ENCODE measurements at regions not wholly inside any gene's neighbourhood (a gene's known extent, or its start where the extent isn't known, plus 50 kb on each side); places are given as distances from the start of the nearest gene placed in this dataset.
"Not testable (repeated sequence)": the region's sequence is repeated elsewhere in the genome, so short reads cannot be mapped to it uniquely, and the experiment has no call there.

- H3K27ac ChIP-seq; DNase-seq; H3K9me3 ChIP-seq; H3K4me3 ChIP-seq; H3K4me1 ChIP-seq; H3K27me3 ChIP-seq; H3K36me3 ChIP-seq (ENCODE audit: low read depth, missing control alignments); intact Hi-C loops (cut with DNase I; ENCODE audit: low total_unique reads): not testable (repeated sequence)
- 81 to 82% methylated on average over 21 to 22 of the region's 22 CpGs for WGBS, 2 donors
Observed at GRCh38 chr2:13532781-13533523, 816.2 kb downstream of the TRIB2 start.

- no peaks in the 10 kb centered on the region for H3K4me1 ChIP-seq
- no peak for TF ChIP-seq CTCF (IDR thresholded peaks at IDR 0.05)
- no peak for TF ChIP-seq POLR2A (IDR thresholded peaks at IDR 0.05)
- 74 to 94% methylated on average over 2 of the region's 2 CpGs for WGBS, 2 donors
- no peak for DNase-seq
- H3K27me3 ChIP-seq: no peaks in the 10 kb centered on the region
- H3K4me3 ChIP-seq: no peak overlapping the region
- no peak overlapping the region for H3K27ac ChIP-seq
- no peaks in the 10 kb centered on the region for H3K9me3 ChIP-seq
- intact Hi-C loops (cut with DNase I; ENCODE audit: low total_unique reads): no loop called here
- H3K36me3 ChIP-seq (ENCODE audit: low read depth, missing control alignments): no peaks in the 10 kb centered on the region
Observed at GRCh38 chr2:13533524-13533922, 816.8 kb downstream of the TRIB2 start.

GRCh38 chr2:13536941-13537340, 820.2 kb downstream of the TRIB2 start:
- Histone ChIP-seq H3K4me1 (no peaks in the 10 kb centered on the region), H3K36me3 (ENCODE audit: low read depth, missing control alignments) (no peaks in the 10 kb centered on the region), H3K27me3 (no peaks in the 10 kb centered on the region), H3K9me3 (no peaks in the 10 kb centered on the region), H3K27ac (no peak overlapping the region), H3K4me3 (no peak overlapping the region)
- no peak for DNase-seq
- WGBS, 2 donors: 64 to 92% methylated on average over 6 of the region's 6 CpGs
- TF ChIP-seq CTCF (IDR thresholded peaks at IDR 0.05) (no peak), POLR2A (IDR thresholded peaks at IDR 0.05) (no peak)
- intact Hi-C loops (cut with DNase I; ENCODE audit: low total_unique reads): no loop called here

GRCh38 chr2:13537771-13538349, 821.1 kb downstream of the TRIB2 start:
- Histone ChIP-seq H3K27me3 (no peaks in the 10 kb centered on the region), H3K4me1 (no peaks in the 10 kb centered on the region), H3K27ac (no peak overlapping the region), H3K4me3 (no peak overlapping the region), H3K36me3 (ENCODE audit: low read depth, missing control alignments) (no peaks in the 10 kb centered on the region), H3K9me3 (no peaks in the 10 kb centered on the region)
- WGBS, 2 donors: 90 to 95% methylated on average over 9 of the region's 9 CpGs
- intact Hi-C loops (cut with DNase I; ENCODE audit: low total_unique reads): no loop called here
- no peak for DNase-seq
- no peak for TF ChIP-seq POLR2A (IDR thresholded peaks at IDR 0.05)
- no peak for TF ChIP-seq CTCF (IDR thresholded peaks at IDR 0.05)

- no peaks in the 10 kb centered on the region for H3K4me1 ChIP-seq
- no peak for DNase-seq
- H3K36me3 ChIP-seq (ENCODE audit: low read depth, missing control alignments): no peaks in the 10 kb centered on the region
- H3K9me3 ChIP-seq: no peaks in the 10 kb centered on the region
- intact Hi-C loops (cut with DNase I; ENCODE audit: low total_unique reads): no loop called here
- no peak overlapping the region for H3K4me3 ChIP-seq
- no peak overlapping the region for H3K27ac ChIP-seq
- WGBS, 2 donors: 73 to 87% methylated on average over 2 of the region's 2 CpGs
- TF ChIP-seq CTCF (IDR thresholded peaks at IDR 0.05): no peak
- TF ChIP-seq POLR2A (IDR thresholded peaks at IDR 0.05): no peak
- H3K27me3 ChIP-seq: no peaks in the 10 kb centered on the region
Observed at GRCh38 chr2:13539296-13539695, 822.6 kb downstream of the TRIB2 start.

Measured in testis (tissue), 2 donors.